OCI-LY1 (cell line): ENCODE measurements at regions not wholly inside any gene's neighbourhood (a gene's known extent, or its start where the extent isn't known, plus 50 kb on each side); places are given as distances from the start of the nearest gene placed in this dataset.

Experiments
- EZH2 ChIP-seq: fragments of 200-600 bp; sonication (generic), shearing (Covaris generic); IDR thresholded peaks from 2 replicates; pipeline ENCODE4 v1.8.0; 2017; ENCODE audit warnings: borderline replicate concordance, mixed run types, mild to moderate bottlenecking, antibody characterized with exemption, low read length, moderate library complexity, mixed read lengths
- TF ChIP-seq, protein P1 (sequence below): fragments of 200-600 bp; sonication (generic), shearing (Covaris generic); IDR thresholded peaks from 2 replicates; pipeline ENCODE4 v1.5.1; 2017; ENCODE audit warnings: mild to moderate bottlenecking, antibody characterized with exemption, low read length, moderate library complexity, mixed read lengths

GRCh38 chr4:166162327-166162726, 289.3 kb downstream of the TLL1 start:
- TF ChIP-seq, protein P1, sequence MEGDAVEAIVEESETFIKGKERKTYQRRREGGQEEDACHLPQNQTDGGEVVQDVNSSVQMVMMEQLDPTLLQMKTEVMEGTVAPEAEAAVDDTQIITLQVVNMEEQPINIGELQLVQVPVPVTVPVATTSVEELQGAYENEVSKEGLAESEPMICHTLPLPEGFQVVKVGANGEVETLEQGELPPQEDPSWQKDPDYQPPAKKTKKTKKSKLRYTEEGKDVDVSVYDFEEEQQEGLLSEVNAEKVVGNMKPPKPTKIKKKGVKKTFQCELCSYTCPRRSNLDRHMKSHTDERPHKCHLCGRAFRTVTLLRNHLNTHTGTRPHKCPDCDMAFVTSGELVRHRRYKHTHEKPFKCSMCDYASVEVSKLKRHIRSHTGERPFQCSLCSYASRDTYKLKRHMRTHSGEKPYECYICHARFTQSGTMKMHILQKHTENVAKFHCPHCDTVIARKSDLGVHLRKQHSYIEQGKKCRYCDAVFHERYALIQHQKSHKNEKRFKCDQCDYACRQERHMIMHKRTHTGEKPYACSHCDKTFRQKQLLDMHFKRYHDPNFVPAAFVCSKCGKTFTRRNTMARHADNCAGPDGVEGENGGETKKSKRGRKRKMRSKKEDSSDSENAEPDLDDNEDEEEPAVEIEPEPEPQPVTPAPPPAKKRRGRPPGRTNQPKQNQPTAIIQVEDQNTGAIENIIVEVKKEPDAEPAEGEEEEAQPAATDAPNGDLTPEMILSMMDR = no peak
- no peak for TF ChIP-seq EZH2
